B cell (primary cell): ENCODE measurements at regions not wholly inside any gene's neighbourhood (a gene's known extent, or its start where the extent isn't known, plus 50 kb on each side); places are given as distances from the start of the nearest gene placed in this dataset.

Experiments
- ATAC-seq: fragments of 200-7000 bp; cut with Tn5 transposase; one replicate; pipeline ENCODE4 v1.10.0; 2021; ENCODE audit warnings: low read depth, mild to moderate bottlenecking, moderate number of reproducible peaks, moderate library complexity
- CTCF ChIA-PET: fragments of 350-600 bp; sonication (Branson Sonifier 250); formaldehyde crosslinking; loops from one replicate; lab custom pipeline; 2021; ENCODE audit warnings: antibody characterized with exemption, inconsistent platforms; lab: Charles Lee
- POLR2A ChIA-PET: fragments of 350-600 bp; sonication (Branson Sonifier 250); formaldehyde crosslinking; loops from one replicate; lab custom pipeline; 2021; ENCODE audit warnings: antibody characterized with exemption; lab: Charles Lee
- DNase-seq: peaks from one replicate; pipeline ENCODE4 v3.0.0; 2013
- H2AFZ ChIP-seq: 2 replicates; pipeline ENCODE4 v1.6.1; 2012; ENCODE audit warnings: mild to moderate bottlenecking, low read depth, low read length; ENCODE audit not compliant: insufficient read depth, poor library complexity, severe bottlenecking
- H3K27ac ChIP-seq, 2 donors: 1 replicate in 1 of 2; 2 replicates in 1 of 2; pipeline ENCODE4 v1.5.1; 2012 to 2013; ENCODE audit warnings: low read length in 2 of 2, mild to moderate bottlenecking in 2 of 2, moderate library complexity in 1 of 2
- H3K27me3 ChIP-seq, 4 experiments: fragments of 200-600 bp in 1 of 4; sonication (generic) in 1 of 4; replicated peaks in 1 of 4; 1 replicate in 2 of 4; 2 replicates in 2 of 4; pipeline versions ENCODE4 v1.6.1 to v1.7.0; 2013 to 2016; ENCODE audit warnings: low read length in 3 of 4, mild to moderate bottlenecking in 2 of 4, mixed read lengths in 1 of 4, moderate library complexity in 1 of 4; ENCODE audit not compliant: insufficient read depth in 4 of 4, control insufficient read depth in 3 of 4; ENCODE audit errors: control extremely low read depth in 1 of 4
- H3K36me3 ChIP-seq, 2 experiments: replicated peaks in 1 of 2; 1 replicate in 1 of 2; 2 replicates in 1 of 2; pipeline versions ENCODE4 v1.6.1 to v1.7.1; 2013; ENCODE audit warnings: low read length in 1 of 2; ENCODE audit not compliant: insufficient read depth in 2 of 2, control insufficient read depth in 1 of 2; ENCODE audit errors: control extremely low read depth in 1 of 2, extremely low read depth in 1 of 2
- H3K4me1 ChIP-seq, 2 donors: fragments of 200-600 bp in 1 of 2; sonication (generic) in 1 of 2; 1 replicate in 1 of 2; 2 replicates in 1 of 2; pipeline versions ENCODE4 v1.5.1 to v1.6.1; 2013 to 2017; ENCODE audit warnings: low read length in 2 of 2; ENCODE audit not compliant: control insufficient read depth in 2 of 2, insufficient read depth in 2 of 2
- H3K4me2 ChIP-seq: replicated peaks from 2 replicates; pipeline ENCODE3; 2012; ENCODE audit warnings: mild to moderate bottlenecking, low read depth, low read length; ENCODE audit not compliant: poor library complexity, severe bottlenecking
- H3K4me3 ChIP-seq, 5 experiments: fragments of 200-600 bp in 1 of 5; sonication (generic) in 1 of 5; 1 replicate in 3 of 5; 2 replicates in 2 of 5; pipeline versions ENCODE4 v1.5.1 to v1.7.0; 2011 to 2016; ENCODE audit warnings: low read length in 4 of 5, mild to moderate bottlenecking in 4 of 5, low read depth in 2 of 5, control low read depth in 1 of 5, moderate library complexity in 1 of 5; ENCODE audit not compliant: insufficient read depth in 1 of 5; ENCODE audit errors: control extremely low read depth in 1 of 5, extremely low read depth in 1 of 5
- H3K79me2 ChIP-seq: fragments of 200-600 bp; sonication (generic); one replicate; pipeline ENCODE4 v1.6.0; 2016; ENCODE audit warnings: low read length; ENCODE audit not compliant: control insufficient read depth, insufficient read depth
- H3K9ac ChIP-seq: fragments of 200-600 bp; sonication (generic); 2 replicates; pipeline ENCODE4 v1.6.1; 2017; ENCODE audit warnings: mild to moderate bottlenecking, low read length, moderate library complexity
- H3K9me3 ChIP-seq, 3 donors: one replicate each; pipeline versions ENCODE4 v1.6.1 to v1.7.1; 2013; ENCODE audit warnings: low read length in 2 of 3; ENCODE audit not compliant: control insufficient read depth in 2 of 3, insufficient read depth in 1 of 3; ENCODE audit errors: control extremely low read depth in 1 of 3
- H4K20me1 ChIP-seq: 2 replicates; pipeline ENCODE4 v1.6.0; 2012; ENCODE audit warnings: mild to moderate bottlenecking, low read length; ENCODE audit not compliant: insufficient read depth, control insufficient read depth, poor library complexity, severe bottlenecking
- H3K27ac Mint-ChIP-seq: one replicate; pipeline ENCODE4 v1.8.0; 2021; ENCODE audit warnings: mixed read lengths
- H3K27me3 Mint-ChIP-seq: one replicate; pipeline ENCODE4 v1.8.0; 2021; ENCODE audit warnings: mixed read lengths
- H3K4me1 Mint-ChIP-seq: one replicate; pipeline ENCODE4 v1.8.0; 2021; ENCODE audit warnings: mixed read lengths
- H3K4me3 Mint-ChIP-seq: one replicate; pipeline ENCODE4 v1.8.0; 2021; ENCODE audit warnings: mixed read lengths
- H3K9me3 Mint-ChIP-seq: one replicate; pipeline ENCODE4 v1.8.0; 2022; ENCODE audit warnings: mixed read lengths; ENCODE audit not compliant: insufficient read depth
- CTCF ChIP-seq: fragments of 200-600 bp; IDR thresholded peaks from one replicate; pipeline ENCODE4 v1.8.0; 2022; ENCODE audit warnings: antibody characterized with exemption, mild to moderate bottlenecking
- EZH2 ChIP-seq: IDR thresholded peaks from 2 replicates; pipeline ENCODE4 v1.6.1; 2012; ENCODE audit warnings: borderline replicate concordance, low read depth, mild to moderate bottlenecking, moderate library complexity, low read length; ENCODE audit not compliant: insufficient read depth, poor library complexity, severe bottlenecking
- WGBS: methylation state at CpG from one replicate; pipeline ENCODE4 v1.1.5; 2013; ENCODE audit warnings: missing lambda C conversion rate; ENCODE audit not compliant: insufficient coverage; 5-methylcytosine and 5-hydroxymethylcytosine counted together
- intact Hi-C: fragments of 100-400 bp; cut with micrococcal nuclease; formaldehyde crosslinking; loops from one replicate; pipeline ENCODE4 v1.10.0; 2022

GRCh38 chr5:174218162-174218561 lies 172.7 kb downstream of the NSG2 start:
- Histone ChIP-seq H3K4me2 (no peak overlapping the region), H2AFZ (no peak overlapping the region), H4K20me1 (no peaks in the 10 kb centered on the region), H3K27ac (no peak overlapping the region), H3K79me2 (no peaks in the 10 kb centered on the region), H3K9ac (no peak overlapping the region), H3K9me3 (peaks cover 0 to 18% (median 3%) of the 10 kb centered on the region in 3 donors), H3K4me3 (no peak overlapping the region), H3K36me3 (no peaks in the 10 kb centered on the region), H3K27me3 (no peaks in the 10 kb centered on the region), H3K4me1 (no peaks in the 10 kb centered on the region)
- Mint-ChIP-seq H3K4me3 (no peak overlapping the region), H3K4me1 (no peaks in the 10 kb centered on the region), H3K9me3 (no peaks in the 10 kb centered on the region), H3K27me3 (peaks cover 14% of the 10 kb centered on the region), H3K27ac (no peak overlapping the region)
- DNase-seq: no peak
- 100% methylated on average over 1 of the region's 2 CpGs for WGBS
- ChIA-PET CTCF (no interaction called here), POLR2A (no interaction called here)
- intact Hi-C loops: no loop called here
- TF ChIP-seq CTCF (no peak), EZH2 (no peak)
- ATAC-seq: no peak

- CTCF ChIA-PET: no interaction called here
- H3K4me3 Mint-ChIP-seq: no peak overlapping the region
- WGBS: 92% methylated on average over 5 of the region's 5 CpGs
Measured at GRCh38 chr5:174220417-174220816, 174.9 kb downstream of the NSG2 start.

More at GRCh38 chr5:174220417-174220816, 174.9 kb downstream of the NSG2 start:
- Histone ChIP-seq H3K79me2 (no peaks in the 10 kb centered on the region), H4K20me1 (no peaks in the 10 kb centered on the region), H3K4me1 (no peaks in the 10 kb centered on the region), H2AFZ (no peak overlapping the region), H3K36me3 (no peaks in the 10 kb centered on the region), H3K27me3 (no peaks in the 10 kb centered on the region), H3K27ac (no peak overlapping the region), H3K9me3 (peaks cover 0 to 10% (median 3%) of the 10 kb centered on the region in 3 donors), H3K4me3 (no peak overlapping the region), H3K9ac (no peak overlapping the region), H3K4me2 (no peak overlapping the region)
- intact Hi-C loops: no loop called here
- POLR2A ChIA-PET: no interaction called here
- H3K9me3 Mint-ChIP-seq: no peaks in the 10 kb centered on the region
- no peak overlapping the region for H3K27ac Mint-ChIP-seq
- DNase-seq (no peak), ATAC-seq (no peak)
- H3K27me3 Mint-ChIP-seq: peaks cover 8% of the 10 kb centered on the region
- no peaks in the 10 kb centered on the region for H3K4me1 Mint-ChIP-seq
- TF ChIP-seq CTCF: no peak
- no peak for TF ChIP-seq EZH2
